ENCODE measurements at regions not wholly inside any gene's neighbourhood (a gene's known extent, or its start where the extent isn't known, plus 50 kb on each side); places are given as distances from the start of the nearest gene placed in this dataset.

- TF ChIP-seq POLR2AphosphoS5 (IDR thresholded peaks at IDR 0.05; ENCODE audit: borderline replicate concordance, low read depth, low read length) = no peak
- TF ChIP-seq EZH2 (IDR thresholded peaks at IDR 0.05) = no peak
Measured at GRCh38 chr16:51818342-51818944, 667.4 kb upstream of the SALL1 start.

Measured in SK-N-MC (cell line).